Esophagus squamous epithelium (tissue), 4 donors: ENCODE measurements at regions not wholly inside any gene's neighbourhood (a gene's known extent, or its start where the extent isn't known, plus 50 kb on each side); places are given as distances from the start of the nearest gene placed in this dataset.

Source experiments
- CTCF ChIP-seq, 6 experiments: fragments of 450-650 bp in 4 of 6; fragments of 200-600 bp in 2 of 6; sonication (generic) in 2 of 6; IDR thresholded peaks; one replicate each; pipeline ENCODE4 v1.5.1; 2016 to 2019; ENCODE audit warnings: antibody characterized with exemption in 6 of 6, mild to moderate bottlenecking in 4 of 6, moderate library complexity in 4 of 6
- POLR2A ChIP-seq, 4 donors: fragments of 450-650 bp; IDR thresholded peaks; one replicate each; pipeline ENCODE4 v1.6.1; 2017; ENCODE audit warnings: antibody characterized with exemption in 4 of 4, mild to moderate bottlenecking in 4 of 4, moderate library complexity in 3 of 4

- TF ChIP-seq CTCF (IDR thresholded peaks at IDR 0.05) (no peak), POLR2A (IDR thresholded peaks at IDR 0.05) (no peak)
These were observed 535.9 kb upstream of the FAT3 start for GRCh38 chr11:91688672-91689071.
